Erythroblast (primary cell): ENCODE measurements at regions not wholly inside any gene's neighbourhood (a gene's known extent, or its start where the extent isn't known, plus 50 kb on each side); places are given as distances from the start of the nearest gene placed in this dataset.

Experiments
- GATA1 ChIP-seq: IDR thresholded peaks from 2 replicates; pipeline ENCODE4 v1.6.1; 2011; ENCODE audit warnings: low read depth, mild to moderate bottlenecking, control low read depth, low read length, moderate library complexity
- POLR2A ChIP-seq: IDR thresholded peaks from 2 replicates; pipeline ENCODE4 v1.6.1; 2011; ENCODE audit warnings: mild to moderate bottlenecking, low read length

DNA sequence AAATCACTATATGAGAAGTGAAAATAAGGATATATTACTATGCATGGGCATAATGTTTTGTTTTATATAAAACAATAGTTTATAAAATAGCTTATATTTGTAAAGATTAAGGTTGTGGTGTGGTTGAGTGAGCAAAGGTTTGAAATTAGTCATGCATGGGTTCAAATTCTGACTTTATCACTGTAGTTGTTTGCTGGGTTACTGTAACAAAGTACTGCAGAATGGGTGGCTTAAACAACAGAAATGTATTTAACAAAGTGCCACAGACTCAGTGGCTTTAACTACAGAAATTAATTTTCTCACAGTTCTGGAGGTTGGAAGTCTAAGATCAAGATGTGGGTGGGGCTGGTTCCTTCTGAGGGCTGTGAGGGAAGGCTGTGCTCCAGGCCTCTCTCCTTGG lies 184.8 kb upstream of the THRB start:
- TF ChIP-seq POLR2A: no peak
- no peak for TF ChIP-seq GATA1
